Stimulated activated CD8-positive, alpha-beta memory T cell treated with anti-CD3 and anti-CD28 coated beads, Interleukin-7, amount 100 ng/mL, for 1 hour (primary cell): ENCODE measurements at regions not wholly inside any gene's neighbourhood (a gene's known extent, or its start where the extent isn't known, plus 50 kb on each side); places are given as distances from the start of the nearest gene placed in this dataset.
"Not testable (repeated sequence)": the region's sequence is repeated elsewhere in the genome, so short reads cannot be mapped to it uniquely, and the experiment has no call there.

ENCODE experiments used
- DNase-seq, 2 donors: peaks; one replicate each; pipeline ENCODE4 v3.0.0-alpha.2; 2020; ENCODE audit warnings: low read depth in 2 of 2

DNA sequence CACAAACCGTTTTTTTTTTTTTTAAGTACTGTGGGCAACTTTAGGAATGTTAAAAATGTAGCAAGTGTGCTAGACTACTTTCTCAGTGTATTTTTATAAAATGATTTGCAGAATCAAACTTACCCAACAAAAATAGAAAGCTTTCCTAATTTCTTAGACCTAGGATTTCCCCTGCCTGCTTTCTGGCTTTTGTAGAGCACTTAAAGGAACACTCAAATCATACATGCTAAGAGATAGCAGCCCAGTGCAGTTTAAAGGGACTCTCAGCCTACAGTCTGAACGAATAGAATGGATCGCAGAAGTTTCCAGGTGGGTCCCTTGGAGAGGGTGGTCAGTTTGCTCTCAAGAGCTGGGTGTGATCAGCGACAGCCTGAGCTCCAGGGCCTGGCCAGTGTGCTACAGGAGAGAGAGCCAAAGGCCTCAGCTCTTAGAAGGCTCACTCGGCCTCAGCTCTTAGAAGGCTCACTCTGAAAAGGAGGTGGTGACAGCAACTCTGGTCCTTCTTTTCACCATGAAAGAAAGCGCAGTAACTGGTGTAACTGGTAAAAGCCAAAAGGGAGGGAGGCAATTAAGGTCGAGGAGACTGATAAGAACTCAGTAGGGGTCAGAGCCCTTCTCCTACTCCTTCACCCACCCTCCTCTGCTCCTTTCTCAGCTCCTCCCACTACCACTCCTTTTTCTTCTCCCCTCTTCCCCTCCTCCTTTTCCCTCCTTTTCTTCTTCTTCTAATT is 142.4 kb downstream of the ZFP64 start:
- no peak for DNase-seq

DNA sequence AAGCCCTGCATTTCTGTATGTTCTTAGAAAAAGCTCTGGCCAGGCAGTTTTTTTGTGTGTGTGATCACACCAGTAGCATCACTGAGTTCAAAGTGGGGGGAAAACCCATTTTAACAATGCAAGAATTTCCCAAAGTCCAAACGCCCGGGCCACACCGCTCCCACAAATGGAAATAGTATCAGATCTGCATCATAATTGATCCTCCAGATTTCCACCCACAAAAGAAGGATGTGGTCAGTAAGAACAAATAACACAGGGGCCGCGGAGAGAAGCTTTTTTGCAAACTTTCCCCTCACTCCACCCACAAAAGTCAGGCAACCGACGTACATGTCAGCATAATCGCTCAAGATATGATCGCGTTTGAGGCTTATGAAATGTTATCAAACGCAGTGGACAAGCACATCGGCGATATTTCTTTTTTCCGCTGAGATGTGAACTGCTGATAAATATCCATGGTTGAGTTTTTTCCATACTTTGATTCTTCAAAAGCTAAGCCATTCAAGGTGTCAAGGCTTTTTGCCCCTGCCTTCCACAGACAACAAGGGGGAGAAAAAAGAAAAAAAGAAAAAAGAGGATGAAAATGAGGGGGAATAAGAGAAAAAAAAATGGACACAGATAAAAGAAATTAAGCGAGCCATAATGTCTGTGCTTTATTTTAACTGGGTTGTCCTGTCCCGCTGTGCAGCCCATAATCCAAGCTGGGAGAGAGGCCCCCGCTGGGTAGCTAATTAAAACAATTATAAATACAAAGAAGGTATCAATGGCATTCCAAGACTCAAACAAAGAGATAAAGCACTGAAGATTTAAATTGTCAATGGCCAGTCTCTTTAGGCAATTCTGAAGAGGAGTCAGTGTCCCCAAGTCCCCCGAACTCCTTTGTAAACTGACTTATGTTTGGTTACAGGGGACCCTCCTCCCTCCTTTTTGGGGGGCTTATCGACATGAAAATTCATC is 143.5 kb downstream of the ZFP64 start:
- peak in 1 of 2 donors; percentile 11 for DNase-seq

DNA sequence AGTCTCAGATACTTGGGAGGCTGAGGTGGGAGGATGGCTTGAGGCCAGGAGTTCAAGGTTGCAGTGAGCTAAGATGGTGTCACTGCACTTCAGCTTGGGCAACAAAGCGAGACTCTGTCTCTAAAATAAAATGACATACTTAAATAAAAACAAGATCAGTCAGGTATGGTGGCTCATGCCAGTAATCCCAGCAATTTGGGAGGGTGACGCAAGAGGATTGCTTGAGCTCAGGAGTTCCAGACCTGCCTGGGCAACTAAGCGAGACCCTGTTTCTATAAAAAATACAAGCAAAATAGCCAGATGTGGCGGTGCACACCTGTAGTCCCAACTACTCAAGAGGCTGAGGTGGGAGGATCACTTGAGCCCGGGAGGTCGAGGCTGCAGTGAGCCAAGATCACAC is 149.6 kb downstream of the ZFP64 start:
- no peak for DNase-seq

DNA sequence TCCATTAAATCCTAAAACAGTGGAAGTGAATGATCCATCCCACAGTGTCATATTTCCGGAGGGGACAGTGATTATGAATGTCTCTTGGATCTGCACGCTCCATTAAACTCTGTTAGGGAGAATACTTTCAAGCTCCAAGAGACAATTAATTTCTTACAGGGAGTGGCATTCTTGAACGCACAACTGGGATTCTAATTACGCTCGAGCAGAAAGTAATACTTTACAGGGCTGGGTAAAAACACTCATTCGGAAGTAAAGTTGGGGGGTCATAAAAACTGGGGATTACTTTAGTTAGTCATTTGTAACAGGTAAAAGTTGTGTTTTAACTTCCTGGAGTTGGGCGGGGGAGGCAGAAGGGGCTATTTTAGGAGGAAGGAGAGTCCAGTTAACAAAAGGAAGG is 151.8 kb downstream of the ZFP64 start:
- DNase-seq: no peak

DNA sequence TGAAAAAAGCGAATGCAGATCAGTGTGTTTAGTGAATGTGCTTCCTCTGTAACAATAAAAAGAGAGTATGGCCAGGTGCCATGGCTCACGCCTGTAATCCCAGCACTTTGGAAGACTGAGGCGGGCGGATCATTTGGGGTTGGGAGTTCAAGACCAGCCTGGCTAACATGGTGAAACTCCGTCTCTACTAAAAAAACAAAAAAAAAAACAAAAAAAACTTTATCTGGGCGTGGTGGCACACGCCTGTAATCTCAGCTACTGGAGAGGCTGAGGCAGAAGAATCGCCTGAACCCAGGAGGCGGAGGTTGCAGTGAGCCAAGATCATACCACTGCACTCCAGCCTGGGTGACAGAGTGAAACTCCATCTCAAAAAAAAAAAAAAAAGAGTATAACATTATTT is 152.9 kb downstream of the ZFP64 start:
- not testable (repeated sequence) for DNase-seq

DNA sequence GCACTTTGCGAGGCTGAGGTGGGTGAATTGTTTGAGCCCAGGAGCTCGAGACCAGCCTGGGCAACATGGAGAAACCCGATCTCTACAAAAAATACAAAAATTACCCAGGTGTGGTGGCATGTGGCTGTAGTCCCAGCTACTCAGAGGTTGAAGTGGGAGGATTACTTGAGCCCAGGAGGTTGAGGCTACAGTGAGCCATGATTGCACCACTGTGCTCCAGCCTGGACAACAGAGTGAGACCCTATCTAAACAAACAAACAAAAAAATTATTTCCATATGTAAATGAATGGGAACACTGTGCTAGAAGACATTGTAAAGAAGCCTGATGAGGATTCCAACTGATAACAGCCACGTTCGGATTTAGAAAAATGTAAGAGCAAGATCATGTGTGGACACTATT is 154.2 kb downstream of the ZFP64 start:
- no peak for DNase-seq

DNA sequence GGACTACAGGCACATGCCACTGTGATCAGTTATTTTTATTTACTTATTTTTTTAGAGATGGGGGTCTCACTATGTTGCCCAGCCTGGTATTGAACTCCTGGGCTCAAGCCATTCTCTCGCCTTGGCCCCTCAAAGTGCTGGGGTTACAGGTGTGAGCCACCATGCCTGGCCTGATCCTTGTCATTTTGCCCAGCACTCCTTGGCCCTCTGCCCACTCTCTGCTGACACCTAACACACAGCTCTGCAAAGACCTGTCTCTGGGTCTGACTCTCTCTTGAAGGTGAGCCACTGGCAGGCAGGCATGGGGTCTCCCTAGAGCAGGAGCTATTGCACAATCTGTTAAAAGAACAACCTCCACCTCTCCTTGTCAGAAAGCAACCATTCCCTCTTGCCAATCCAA is 155.6 kb downstream of the ZFP64 start:
- DNase-seq: no peak

DNA sequence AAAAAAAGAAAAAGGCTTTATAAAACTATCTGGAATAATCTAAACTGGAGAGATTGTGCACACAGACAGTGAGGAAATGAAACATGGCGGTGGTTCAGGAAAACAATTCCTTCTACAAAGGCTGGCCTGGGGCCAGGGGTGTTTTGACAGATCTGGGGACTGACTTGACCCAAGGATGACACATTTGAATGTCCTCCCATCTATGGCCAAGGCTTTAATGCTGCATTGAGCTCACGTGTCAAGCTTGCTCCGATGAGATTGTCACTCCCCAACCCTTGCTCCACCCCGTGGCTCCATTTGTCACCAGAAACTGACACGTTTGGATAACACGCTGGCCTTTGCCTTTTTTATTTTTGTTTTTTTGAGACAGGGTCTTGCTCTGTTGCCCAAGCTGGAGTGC is 156.1 kb downstream of the ZFP64 start:
- DNase-seq: no peak

DNA sequence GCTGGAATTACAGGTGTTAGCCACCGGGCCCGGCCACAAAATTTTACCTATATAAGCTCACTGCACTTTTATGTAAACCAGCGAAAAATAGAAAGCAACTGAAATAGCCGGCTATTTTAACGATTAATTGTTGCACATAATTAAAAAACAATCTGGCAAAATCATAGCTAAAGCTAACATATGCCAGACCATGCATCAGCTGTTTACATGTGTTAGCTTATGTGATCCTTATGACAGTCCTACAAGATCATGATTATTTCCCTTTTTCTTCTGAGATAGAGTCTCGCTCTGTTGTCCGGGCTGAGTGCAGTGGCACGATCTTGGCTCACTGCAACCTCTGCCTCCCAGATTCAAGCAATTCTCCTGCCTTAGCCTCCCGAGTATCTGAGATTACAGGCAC is 157.0 kb downstream of the ZFP64 start:
- DNase-seq: no peak

DNA sequence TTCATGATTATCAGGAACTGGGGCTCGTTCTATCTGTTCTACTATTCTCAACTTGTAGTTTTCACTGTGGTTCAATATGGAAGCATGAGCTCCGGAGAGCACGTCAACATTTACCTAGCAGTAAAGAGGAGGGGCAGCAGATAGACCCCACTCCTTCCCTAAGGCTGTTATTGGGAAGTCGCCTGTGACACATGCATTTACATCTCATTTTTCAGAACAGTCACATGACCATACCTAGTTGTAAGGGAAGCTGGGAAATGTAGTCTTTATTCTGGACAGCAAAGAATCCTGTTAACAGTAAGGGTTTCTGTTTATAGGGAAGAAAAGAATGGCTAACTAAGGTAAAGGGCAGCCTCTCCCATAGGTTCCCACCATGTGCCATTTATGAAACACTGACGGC is 158.3 kb downstream of the ZFP64 start:
- DNase-seq: no peak

DNA sequence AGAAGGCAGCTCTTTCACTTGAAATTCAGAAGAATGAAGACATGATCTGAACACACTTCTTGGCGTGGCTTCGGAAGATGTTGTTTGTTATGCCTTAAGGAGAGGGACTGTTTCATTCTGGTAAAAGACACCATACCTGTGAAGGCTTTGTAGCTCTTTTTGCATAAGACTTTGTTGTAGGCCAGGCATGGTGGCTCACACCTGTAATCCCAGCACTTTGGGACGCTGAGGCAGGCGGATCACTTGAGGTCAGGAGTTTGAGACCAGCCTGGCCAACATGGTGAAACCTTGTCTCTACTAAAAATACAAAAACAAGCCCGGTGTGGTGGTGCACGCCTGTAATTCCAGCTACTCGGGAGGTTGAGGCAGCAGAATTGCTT is 159.3 kb downstream of the ZFP64 start:
- not testable (repeated sequence) for DNase-seq

DNA sequence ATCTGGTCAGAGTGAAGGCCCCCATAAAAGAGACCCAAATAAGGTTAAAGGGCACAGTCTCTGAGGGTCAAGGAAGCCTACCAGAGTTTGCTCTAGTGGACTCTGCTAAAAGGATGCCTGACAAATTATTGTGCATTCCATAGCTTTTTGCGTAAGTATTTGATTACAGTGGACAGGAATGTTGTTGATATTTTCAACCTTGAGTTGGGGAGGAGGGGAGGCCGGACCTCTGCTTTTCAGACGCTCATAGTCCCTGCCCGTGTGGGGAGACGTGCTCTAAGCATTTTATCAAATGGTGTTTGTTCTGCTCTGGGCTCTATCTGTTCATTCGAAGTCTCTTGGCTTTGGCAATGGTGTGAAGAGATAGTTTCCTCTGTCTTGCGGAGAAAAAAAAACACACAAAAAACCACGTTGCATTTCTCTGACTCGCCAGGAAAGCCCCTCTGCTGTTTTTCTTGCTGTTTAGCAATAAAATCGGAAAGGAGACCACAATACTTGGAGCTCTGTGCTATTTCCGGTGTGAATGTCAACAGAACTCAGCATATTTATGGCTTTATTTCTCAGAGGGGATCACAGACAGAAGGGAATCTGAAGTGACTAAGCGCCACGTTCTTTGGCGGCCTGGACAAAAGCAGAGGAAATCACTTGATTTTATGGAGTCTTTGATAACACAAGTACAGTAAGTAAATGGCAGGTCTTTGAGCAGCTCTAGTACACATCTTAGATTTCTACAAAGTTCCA is 159.8 kb downstream of the ZFP64 start:
- peak in 1 of 2 donors; percentile 1 for DNase-seq

DNA sequence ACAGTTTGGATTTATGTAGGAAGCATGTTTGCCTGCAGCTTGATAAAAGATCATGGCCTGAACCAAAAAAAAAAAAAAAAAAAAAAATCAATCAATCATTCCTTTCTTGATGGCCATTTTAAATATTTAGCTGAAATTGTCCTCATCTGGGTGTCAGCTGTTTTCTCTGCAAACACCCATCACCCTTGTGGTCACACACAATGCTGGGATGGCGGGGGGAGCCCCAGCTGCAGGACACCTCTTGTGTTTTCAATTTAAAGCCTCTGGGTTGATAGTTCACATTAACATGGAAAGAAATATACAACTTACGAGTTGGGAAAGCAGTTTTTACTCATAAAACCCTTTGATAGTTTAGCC is 160.4 kb downstream of the ZFP64 start:
- no peak for DNase-seq

DNA sequence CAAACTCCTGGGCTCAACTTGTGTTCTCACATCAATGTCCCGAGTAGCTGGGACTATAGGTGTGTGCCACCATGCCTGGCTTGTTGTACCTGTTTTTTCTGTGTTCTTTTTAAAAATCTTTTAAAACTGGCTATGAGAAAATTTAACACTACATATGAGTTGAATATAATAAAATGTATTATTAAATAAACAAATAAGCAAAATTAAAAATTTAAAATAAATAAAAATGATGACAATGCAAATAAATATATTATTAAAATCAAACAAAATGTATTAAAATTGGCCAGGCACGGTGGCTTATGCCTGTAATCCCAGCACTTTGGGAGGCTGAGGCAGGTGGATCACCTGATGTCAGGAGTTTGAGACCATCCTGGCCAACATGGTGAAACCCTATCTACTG is 162.4 kb downstream of the ZFP64 start:
- not testable (repeated sequence) for DNase-seq

DNA sequence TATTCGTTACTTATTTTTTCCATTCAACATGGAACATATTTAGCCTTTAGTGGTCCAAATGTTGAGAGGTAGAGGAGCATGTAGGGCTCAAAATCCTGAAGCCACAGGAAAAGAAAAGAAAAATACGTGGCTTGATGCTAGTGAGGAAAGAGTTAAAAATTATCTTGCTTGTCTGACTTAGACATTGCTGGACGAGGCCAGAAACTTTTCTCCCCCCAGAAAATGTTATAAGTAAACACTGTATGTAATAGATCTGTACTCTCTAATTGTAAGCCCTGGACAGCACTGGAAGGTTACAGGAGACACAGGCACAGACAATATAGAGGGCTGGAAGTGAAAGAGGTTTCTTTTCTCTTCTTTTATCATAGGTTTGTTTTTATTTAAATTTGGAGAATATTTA is 165.6 kb downstream of the ZFP64 start:
- no peak for DNase-seq

DNA sequence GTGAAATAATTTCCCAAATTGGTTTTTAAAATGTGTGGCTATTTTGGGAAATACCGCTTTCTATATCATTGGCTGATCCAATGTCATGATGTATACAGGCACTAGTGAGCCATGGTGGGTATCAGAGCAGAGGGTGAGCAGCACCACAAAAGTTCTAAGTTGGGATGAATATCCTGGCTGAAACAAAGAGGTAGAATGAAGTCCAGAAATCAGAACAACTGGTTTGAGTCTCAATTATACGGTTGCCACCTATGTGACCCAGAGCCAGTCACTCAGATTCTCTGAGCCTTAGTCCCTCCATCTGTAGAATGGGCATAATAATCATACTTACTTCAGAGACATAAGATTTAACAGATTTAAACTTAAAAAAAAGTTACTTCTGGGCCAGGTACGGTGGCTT is 172.3 kb downstream of the ZFP64 start:
- DNase-seq: no peak

DNA sequence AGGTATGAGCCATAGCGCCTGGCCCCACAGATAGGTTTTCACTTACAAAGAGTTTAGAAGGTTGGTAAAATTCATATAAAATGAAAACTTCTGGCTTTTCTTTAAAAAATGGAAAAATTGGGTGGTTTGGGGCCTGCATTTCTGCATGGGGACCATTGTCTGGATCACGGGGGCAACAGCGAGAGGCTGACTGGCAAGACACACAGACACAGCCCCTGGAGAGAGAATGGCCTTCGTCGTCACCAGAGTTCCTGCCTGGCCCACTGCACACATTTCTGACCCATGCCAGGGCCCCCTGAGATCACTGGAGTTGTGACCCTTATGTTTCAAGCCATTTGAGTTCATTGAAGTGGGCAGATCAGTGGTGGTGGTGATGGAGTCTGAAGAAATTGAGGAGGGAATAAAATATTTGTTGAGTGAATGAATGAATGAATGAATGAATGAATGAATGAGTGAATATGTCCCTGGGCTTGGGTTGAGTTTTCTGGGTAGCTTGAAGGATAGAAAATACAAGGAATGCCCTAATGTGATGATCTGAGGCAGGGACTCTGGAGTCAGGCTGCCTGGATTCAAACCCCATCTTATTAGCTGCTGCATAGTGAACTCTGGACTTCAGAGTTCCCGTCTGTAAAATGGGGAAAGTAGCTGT is 173.8 kb downstream of the ZFP64 start:
- DNase-seq: no peak

DNA sequence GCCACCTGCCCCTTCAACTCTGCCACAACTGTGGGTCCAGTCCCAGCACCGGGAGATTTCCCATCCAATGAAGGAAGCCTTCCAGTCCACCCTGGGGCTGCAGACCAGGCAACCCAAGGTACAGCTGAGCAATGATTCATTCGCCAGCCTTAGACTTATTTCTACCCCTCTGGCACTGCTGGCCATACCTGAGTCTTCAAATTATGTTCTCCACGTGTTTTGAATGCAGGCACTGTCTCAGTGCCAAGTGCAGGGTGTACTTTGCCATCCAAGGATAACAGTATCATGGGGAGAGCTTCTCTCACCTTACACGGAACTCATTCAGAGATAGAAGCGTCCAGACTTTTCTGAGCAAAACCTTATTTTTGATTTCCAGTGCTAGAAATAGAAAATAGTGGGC is 175.6 kb downstream of the ZFP64 start:
- DNase-seq: no peak

DNA sequence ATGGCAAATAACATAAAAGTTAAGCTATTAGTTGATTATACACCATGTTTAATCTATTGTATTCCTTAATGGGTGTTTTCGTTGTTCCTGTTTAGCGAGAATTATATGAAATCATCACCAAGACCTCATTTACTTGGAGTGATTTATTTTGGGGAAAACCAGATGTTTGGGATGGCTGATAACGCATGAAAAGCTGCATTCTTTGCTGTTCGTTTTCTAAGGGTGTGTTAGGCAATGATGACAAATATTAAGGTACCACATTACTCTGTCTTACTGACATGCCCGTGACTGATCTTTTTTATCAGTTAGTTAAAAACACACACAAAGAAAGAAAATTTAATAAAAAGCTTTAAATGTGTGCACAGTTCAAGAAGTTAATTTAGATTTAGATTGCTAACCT is 176.4 kb downstream of the ZFP64 start:
- DNase-seq: no peak

DNA sequence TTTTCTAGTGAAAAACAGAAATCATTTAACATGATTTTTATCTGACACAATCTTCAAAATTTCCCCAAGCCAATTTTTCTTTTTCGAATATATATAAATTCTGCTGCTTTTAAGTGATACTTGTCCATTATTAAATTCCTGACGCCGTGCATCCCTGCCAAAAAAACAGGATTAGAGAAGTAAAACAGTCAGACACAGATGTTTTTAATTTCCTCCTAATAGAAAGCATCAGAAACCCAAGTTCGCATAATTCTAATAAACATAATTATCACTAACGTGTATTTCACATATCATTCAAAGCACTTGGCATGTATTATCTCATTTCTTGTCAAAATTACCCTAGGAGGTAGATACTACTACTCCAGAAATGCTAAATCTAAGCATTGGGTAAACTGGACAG is 179.5 kb downstream of the ZFP64 start:
- no peak for DNase-seq

DNA sequence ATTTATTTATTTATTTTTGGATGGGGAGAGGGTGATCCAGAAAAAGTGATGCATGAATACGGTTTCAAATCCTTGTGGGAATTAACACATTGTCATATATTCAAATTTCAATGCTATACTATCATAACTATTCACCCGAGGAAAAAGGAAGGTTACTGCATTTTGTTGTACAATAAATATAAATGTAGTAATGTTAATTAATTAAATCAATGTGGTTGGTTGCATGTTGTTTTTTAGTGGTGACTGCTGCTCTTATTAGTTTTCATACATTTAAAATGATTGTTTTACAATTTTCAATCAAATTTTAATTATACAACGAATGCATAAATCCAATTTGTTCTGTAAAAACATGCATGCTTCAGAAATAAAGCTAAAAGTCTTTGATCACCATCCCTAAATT is 180.5 kb downstream of the ZFP64 start:
- no peak for DNase-seq

DNA sequence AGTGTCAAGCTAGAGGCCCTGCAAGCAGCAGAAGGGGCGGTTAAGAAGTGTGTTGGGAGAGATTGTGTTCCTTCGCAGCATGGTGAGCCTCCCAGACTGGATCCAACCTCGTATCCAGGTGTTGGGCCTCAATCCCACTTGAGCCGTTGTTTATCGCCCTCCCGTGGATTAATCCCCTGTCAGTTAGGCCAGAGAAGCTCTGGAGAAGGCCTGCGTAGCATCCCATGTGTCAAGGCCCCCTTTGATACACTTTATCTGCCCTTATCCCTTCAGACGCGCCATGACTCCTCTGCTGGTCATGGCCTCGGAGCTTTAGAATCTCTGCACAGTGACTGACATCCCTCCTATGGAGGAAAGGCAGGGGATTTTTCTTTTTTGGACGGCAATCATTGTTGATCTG is 181.0 kb downstream of the ZFP64 start:
- DNase-seq: no peak
